ENCODE measurements at regions not wholly inside any gene's neighbourhood (a gene's known extent, or its start where the extent isn't known, plus 50 kb on each side); places are given as distances from the start of the nearest gene placed in this dataset.

DNA sequence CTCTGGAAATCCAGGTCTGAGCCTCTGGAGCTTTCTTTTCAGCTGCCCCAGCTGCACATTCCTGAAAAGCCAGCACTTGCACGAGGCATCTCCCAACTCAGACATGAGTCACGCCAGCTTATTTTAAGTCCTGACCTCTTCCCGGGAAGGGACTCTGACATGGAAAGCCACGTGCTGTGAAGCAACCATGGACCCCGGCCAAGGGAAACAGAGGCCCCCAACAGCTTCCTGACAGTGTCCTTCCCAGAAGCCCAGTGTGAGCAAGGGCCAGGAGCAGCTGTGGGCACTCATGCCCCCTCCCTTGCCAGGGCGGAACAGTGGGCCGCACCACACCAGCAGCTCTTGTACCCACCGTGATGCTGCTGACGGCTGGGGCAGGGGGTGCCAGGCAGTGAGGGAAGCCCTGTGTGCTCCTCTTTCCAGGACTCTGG lies 118.8 kb upstream of the CADM1 start:
- Histone ChIP-seq H3K9ac (ENCODE audit: insufficient read depth, low read length) (no peak overlapping the region), H4K20me1 (ENCODE audit: control insufficient read depth, extremely low read depth, insufficient read depth, low read length) (no peaks in the 10 kb centered on the region), H3K79me2 (ENCODE audit: control insufficient read depth, insufficient read depth, low read length) (no peaks in the 10 kb centered on the region), H3K4me2 (ENCODE audit: extremely low read depth, insufficient read depth, low read length) (no peak overlapping the region), H2AFZ (ENCODE audit: low read length) (no peak overlapping the region), H3K4me3 (replicated peaks in 1 of 4; ENCODE audit: control extremely low read depth in 1 of 4, insufficient read depth in 1 of 4, low read depth in 3 of 4, low read length in 4 of 4) (no peak overlapping the region), H3K27ac (ENCODE audit: insufficient read depth, low read length) (peak overlapping the region; percentile 68), H3K4me1 (ENCODE audit: control insufficient read depth, extremely low read depth, insufficient read depth, low read length) (peaks cover 10% of the 10 kb centered on the region), H3K9me3 (ENCODE audit: control insufficient read depth, insufficient read depth, low read depth, low read length) (no peaks in the 10 kb centered on the region), H3K36me3 (ENCODE audit: control insufficient read depth, insufficient read depth, low read length) (no peaks in the 10 kb centered on the region), H3K27me3 (ENCODE audit: control insufficient read depth, insufficient read depth, low read length) (no peaks in the 10 kb centered on the region)
- TF ChIP-seq, protein P1, sequence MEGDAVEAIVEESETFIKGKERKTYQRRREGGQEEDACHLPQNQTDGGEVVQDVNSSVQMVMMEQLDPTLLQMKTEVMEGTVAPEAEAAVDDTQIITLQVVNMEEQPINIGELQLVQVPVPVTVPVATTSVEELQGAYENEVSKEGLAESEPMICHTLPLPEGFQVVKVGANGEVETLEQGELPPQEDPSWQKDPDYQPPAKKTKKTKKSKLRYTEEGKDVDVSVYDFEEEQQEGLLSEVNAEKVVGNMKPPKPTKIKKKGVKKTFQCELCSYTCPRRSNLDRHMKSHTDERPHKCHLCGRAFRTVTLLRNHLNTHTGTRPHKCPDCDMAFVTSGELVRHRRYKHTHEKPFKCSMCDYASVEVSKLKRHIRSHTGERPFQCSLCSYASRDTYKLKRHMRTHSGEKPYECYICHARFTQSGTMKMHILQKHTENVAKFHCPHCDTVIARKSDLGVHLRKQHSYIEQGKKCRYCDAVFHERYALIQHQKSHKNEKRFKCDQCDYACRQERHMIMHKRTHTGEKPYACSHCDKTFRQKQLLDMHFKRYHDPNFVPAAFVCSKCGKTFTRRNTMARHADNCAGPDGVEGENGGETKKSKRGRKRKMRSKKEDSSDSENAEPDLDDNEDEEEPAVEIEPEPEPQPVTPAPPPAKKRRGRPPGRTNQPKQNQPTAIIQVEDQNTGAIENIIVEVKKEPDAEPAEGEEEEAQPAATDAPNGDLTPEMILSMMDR (conservative IDR thresholded peaks at IDR 0.05 in 1 of 2, IDR thresholded peaks at IDR 0.05 in 1 of 2; ENCODE audit: low read depth in 1 of 2, low read length in 2 of 2), result no peak
- no peak for TF ChIP-seq EZH2 (IDR thresholded peaks at IDR 0.05; ENCODE audit: low read length, missing control alignments)
- DNase-seq (ENCODE audit: low read depth in 2 of 2), result peak; percentile 99

DNA sequence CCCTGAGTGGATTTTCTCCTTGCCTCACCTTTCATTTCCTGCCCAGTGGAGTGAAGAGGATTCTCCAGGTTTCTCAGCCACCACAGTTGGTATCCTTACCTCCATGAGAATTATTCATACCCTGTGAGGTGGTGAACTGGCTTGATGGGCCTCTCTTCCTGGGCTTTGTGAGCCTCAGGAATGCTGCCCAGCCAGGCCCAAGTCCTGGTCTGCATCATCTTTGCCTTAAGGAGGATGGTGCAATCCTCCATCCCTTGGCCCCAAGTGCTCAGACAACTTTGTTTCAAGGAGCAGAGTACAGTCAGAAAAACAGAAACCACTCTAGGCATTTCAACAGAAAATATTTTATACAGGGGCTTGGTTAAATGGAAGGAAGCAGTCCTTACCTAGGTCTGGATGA lies 114.2 kb upstream of the CADM1 start:
- H3K9me3 ChIP-seq (ENCODE audit: control insufficient read depth, insufficient read depth, low read depth, low read length), result no peaks in the 10 kb centered on the region
- H3K79me2 ChIP-seq (ENCODE audit: control insufficient read depth, insufficient read depth, low read length), result no peaks in the 10 kb centered on the region
- H3K36me3 ChIP-seq (ENCODE audit: control insufficient read depth, insufficient read depth, low read length), result no peaks in the 10 kb centered on the region
- no peak overlapping the region for H3K27ac ChIP-seq (ENCODE audit: insufficient read depth, low read length)
- peaks cover 13% of the 10 kb centered on the region for H3K4me1 ChIP-seq (ENCODE audit: control insufficient read depth, extremely low read depth, insufficient read depth, low read length)
- H3K4me2 ChIP-seq (ENCODE audit: extremely low read depth, insufficient read depth, low read length), result no peak overlapping the region
- no peaks in the 10 kb centered on the region for H3K27me3 ChIP-seq (ENCODE audit: control insufficient read depth, insufficient read depth, low read length)
- TF ChIP-seq, protein P1 (conservative IDR thresholded peaks at IDR 0.05 in 1 of 2, IDR thresholded peaks at IDR 0.05 in 1 of 2; ENCODE audit: low read depth in 1 of 2, low read length in 2 of 2), result no peak
- no peak for TF ChIP-seq EZH2 (IDR thresholded peaks at IDR 0.05; ENCODE audit: low read length, missing control alignments)
- no peaks in the 10 kb centered on the region for H4K20me1 ChIP-seq (ENCODE audit: control insufficient read depth, extremely low read depth, insufficient read depth, low read length)
- DNase-seq (ENCODE audit: low read depth in 2 of 2), result peak in 1 of 2 donors; percentile 42
- no peak overlapping the region for H3K4me3 ChIP-seq (replicated peaks in 1 of 4; ENCODE audit: control extremely low read depth in 1 of 4, insufficient read depth in 1 of 4, low read depth in 3 of 4, low read length in 4 of 4)
- H3K9ac ChIP-seq (ENCODE audit: insufficient read depth, low read length), result no peak overlapping the region
- H2AFZ ChIP-seq (ENCODE audit: low read length), result no peak overlapping the region

DNA sequence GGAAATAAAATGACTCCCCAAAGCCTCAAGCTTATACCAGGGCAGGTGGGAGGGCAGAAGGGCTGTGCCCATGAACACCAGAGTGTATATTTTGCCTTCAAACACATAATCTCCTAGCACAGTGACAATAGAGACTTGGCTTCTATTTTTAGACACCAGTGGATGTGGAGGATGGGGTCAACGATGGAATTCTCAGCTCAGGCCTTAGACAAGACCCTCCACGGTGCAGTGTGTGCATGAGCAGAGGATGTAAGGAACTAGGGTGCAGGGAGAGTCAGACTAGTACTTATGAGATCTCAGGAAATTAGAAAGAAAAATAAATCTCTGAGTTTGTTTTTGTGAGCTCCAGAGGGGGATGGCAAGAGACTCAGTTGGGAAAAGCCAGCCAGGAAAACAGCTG lies 113.6 kb upstream of the CADM1 start:
- Histone ChIP-seq H3K4me1 (ENCODE audit: control insufficient read depth, extremely low read depth, insufficient read depth, low read length) (peaks cover 10% of the 10 kb centered on the region), H3K27ac (ENCODE audit: insufficient read depth, low read length) (no peak overlapping the region), H3K9ac (ENCODE audit: insufficient read depth, low read length) (no peak overlapping the region), H3K9me3 (ENCODE audit: control insufficient read depth, insufficient read depth, low read depth, low read length) (no peaks in the 10 kb centered on the region), H2AFZ (ENCODE audit: low read length) (no peak overlapping the region), H3K36me3 (ENCODE audit: control insufficient read depth, insufficient read depth, low read length) (no peaks in the 10 kb centered on the region), H3K4me2 (ENCODE audit: extremely low read depth, insufficient read depth, low read length) (peak overlapping the region; percentile 30), H3K27me3 (ENCODE audit: control insufficient read depth, insufficient read depth, low read length) (no peaks in the 10 kb centered on the region), H4K20me1 (ENCODE audit: control insufficient read depth, extremely low read depth, insufficient read depth, low read length) (no peaks in the 10 kb centered on the region), H3K4me3 (replicated peaks in 1 of 4; ENCODE audit: control extremely low read depth in 1 of 4, insufficient read depth in 1 of 4, low read depth in 3 of 4, low read length in 4 of 4) (no peak overlapping the region), H3K79me2 (ENCODE audit: control insufficient read depth, insufficient read depth, low read length) (no peaks in the 10 kb centered on the region)
- no peak for TF ChIP-seq EZH2 (IDR thresholded peaks at IDR 0.05; ENCODE audit: low read length, missing control alignments)
- TF ChIP-seq, protein P1 (conservative IDR thresholded peaks at IDR 0.05 in 1 of 2, IDR thresholded peaks at IDR 0.05 in 1 of 2; ENCODE audit: low read depth in 1 of 2, low read length in 2 of 2), result no peak
- peak in 1 of 2 donors; percentile 22 for DNase-seq (ENCODE audit: low read depth in 2 of 2)
